MCF 10A (cell line): ENCODE measurements at regions not wholly inside any gene's neighbourhood (a gene's known extent, or its start where the extent isn't known, plus 50 kb on each side); places are given as distances from the start of the nearest gene placed in this dataset.

Experiments
- BruUV-seq: library from RNA; stranded (reverse); fragments of 400-500 nt; replicated peaks from 2 replicates; lab custom pipeline; 2021; lab: Mats Ljungman, UMichigan
- CTCF ChIA-PET: fragments of 300-600 bp; sonication (Branson Sonifier 250); formaldehyde crosslinking; extraction: SDS; loops from one replicate; lab custom pipeline; 2021; ENCODE audit warnings: antibody characterized with exemption, inconsistent platforms; lab: Yijun Ruan, JAX
- POLR2A ChIA-PET: fragments of 300-600, 350-650 bp; sonication (Branson Sonifier 250); formaldehyde crosslinking; extraction: SDS; loops from one replicate; lab custom pipeline; 2020; ENCODE audit warnings: antibody characterized with exemption, inconsistent platforms; lab: Yijun Ruan, JAX
- DNase-seq: peaks from one replicate; pipeline ENCODE4 v3.0.0-alpha.2; 2018; ENCODE audit not compliant: unreplicated experiment
- H3K27ac Mint-ChIP-seq: one replicate; pipeline ENCODE4 v1.8.0; 2022; ENCODE audit warnings: mild to moderate bottlenecking, low read depth, mixed read lengths; ENCODE audit not compliant: unreplicated experiment
- H3K27me3 Mint-ChIP-seq: one replicate; pipeline ENCODE4 v1.8.0; 2022; ENCODE audit warnings: mixed read lengths; ENCODE audit not compliant: insufficient read depth, unreplicated experiment
- H3K36me3 Mint-ChIP-seq: one replicate; pipeline ENCODE4 v1.8.0; 2022; ENCODE audit warnings: mild to moderate bottlenecking, moderate library complexity, mixed read lengths; ENCODE audit not compliant: insufficient read depth, unreplicated experiment
- H3K4me1 Mint-ChIP-seq: one replicate; pipeline ENCODE4 v1.8.0; 2022; ENCODE audit warnings: mixed read lengths; ENCODE audit not compliant: insufficient read depth, unreplicated experiment
- H3K4me3 Mint-ChIP-seq: one replicate; pipeline ENCODE4 v1.8.0; 2022; ENCODE audit warnings: mild to moderate bottlenecking, moderate library complexity, mixed read lengths; ENCODE audit not compliant: unreplicated experiment
- H3K9me3 Mint-ChIP-seq: one replicate; pipeline ENCODE4 v1.8.0; 2022; ENCODE audit warnings: mixed read lengths; ENCODE audit not compliant: unreplicated experiment
- CTCF ChIP-seq: fragments of 200-600 bp; IDR thresholded peaks from one replicate; pipeline ENCODE4 v1.8.0; 2022; ENCODE audit warnings: antibody characterized with exemption, mild to moderate bottlenecking; ENCODE audit not compliant: unreplicated experiment
- intact Hi-C: fragments of 100-400 bp; cut with micrococcal nuclease; formaldehyde crosslinking; loops from 2 replicates; pipeline ENCODE4 v1.14.1; 2022

GRCh38 chr3:158916111-158916510 is 114.3 kb downstream of the MFSD1 start:
- intact Hi-C loops = no loop called here

GRCh38 chr3:158918008-158918407 is 116.2 kb downstream of the MFSD1 start:
- ChIA-PET CTCF (interaction anchor here (0.6 to 3.9 kb wide), 23 partner anchors 10 to 1564 kb away, joined by 3 to 43 read pairs (median 4); no protein-coding TSS in a partner anchor), POLR2A (interaction anchor here (0.7 kb wide), 1 partner anchor 121 kb away, joined by 3 read pairs; no protein-coding TSS in a partner anchor)
- Mint-ChIP-seq H3K27me3 (peaks cover 31% of the 10 kb centered on the region), H3K4me3 (no peak overlapping the region), H3K36me3 (no peaks in the 10 kb centered on the region), H3K27ac (no peak overlapping the region), H3K9me3 (no peaks in the 10 kb centered on the region), H3K4me1 (no peaks in the 10 kb centered on the region)
- TF ChIP-seq CTCF = peak; percentile 72
- DNase-seq = peak; percentile 70
- intact Hi-C loops = loop anchor here (1.0 kb wide), 2 partner anchors 334 to 342 kb away; no protein-coding TSS in a partner anchor
- no TSS peak for BruUV-seq

More at GRCh38 chr3:158916111-158916510, 114.3 kb downstream of the MFSD1 start:
- H3K4me1 Mint-ChIP-seq = no peaks in the 10 kb centered on the region
- peaks cover 31% of the 10 kb centered on the region for H3K27me3 Mint-ChIP-seq
- H3K27ac Mint-ChIP-seq = no peak overlapping the region
- no peak for DNase-seq
- no TSS peak for BruUV-seq
- no peaks in the 10 kb centered on the region for H3K9me3 Mint-ChIP-seq
- no peak for TF ChIP-seq CTCF
- H3K36me3 Mint-ChIP-seq = no peaks in the 10 kb centered on the region
- ChIA-PET POLR2A (no interaction called here), CTCF (interaction anchor here (0.6 to 3.9 kb wide), 7 partner anchors 17 to 349 kb away, joined by 3 to 43 read pairs (median 5); no protein-coding TSS in a partner anchor)
- no peak overlapping the region for H3K4me3 Mint-ChIP-seq

- no peak for TF ChIP-seq CTCF
- ChIA-PET CTCF (interaction anchor here (0.8 to 3.9 kb wide), 12 partner anchors 15 to 992 kb away, joined by 3 to 43 read pairs (median 5); no protein-coding TSS in a partner anchor), POLR2A (no interaction called here)
- Mint-ChIP-seq H3K4me1 (no peaks in the 10 kb centered on the region), H3K27ac (no peak overlapping the region), H3K4me3 (no peak overlapping the region), H3K27me3 (peaks cover 31% of the 10 kb centered on the region), H3K9me3 (no peaks in the 10 kb centered on the region), H3K36me3 (no peaks in the 10 kb centered on the region)
- no peak for DNase-seq
- intact Hi-C loops = loop anchor here (1.0 kb wide), 2 partner anchors 334 to 342 kb away; no protein-coding TSS in a partner anchor
- BruUV-seq = no TSS peak
Observed at GRCh38 chr3:158918451-158918850, 116.6 kb downstream of the MFSD1 start.

GRCh38 chr3:158920371-158920770 is 118.5 kb downstream of the MFSD1 start:
- no peak for TF ChIP-seq CTCF
- peaks cover 24% of the 10 kb centered on the region for H3K27me3 Mint-ChIP-seq
- H3K27ac Mint-ChIP-seq = no peak overlapping the region
- CTCF ChIA-PET = interaction anchor here (0.7 to 1.4 kb wide), 2 partner anchors 74 to 728 kb away, joined by 3 to 8 read pairs; no protein-coding TSS in a partner anchor
- no TSS peak for BruUV-seq
- intact Hi-C loops = no loop called here
- POLR2A ChIA-PET = no interaction called here
- H3K9me3 Mint-ChIP-seq = no peaks in the 10 kb centered on the region
- H3K4me3 Mint-ChIP-seq = no peak overlapping the region
- H3K4me1 Mint-ChIP-seq = no peaks in the 10 kb centered on the region
- peak; percentile 13 for DNase-seq
- H3K36me3 Mint-ChIP-seq = no peaks in the 10 kb centered on the region
